ENCODE measurements at regions not wholly inside any gene's neighbourhood (a gene's known extent, or its start where the extent isn't known, plus 50 kb on each side); places are given as distances from the start of the nearest gene placed in this dataset.

- DNase-seq (ENCODE audit: insufficient read length, low spot score) (no peak), FAIRE-seq (no peak)
- TF ChIP-seq CTCF (IDR thresholded peaks at IDR 0.05; ENCODE audit: insufficient read depth, missing control alignments): no peak
These were observed 643.6 kb upstream of the SLITRK1 start for GRCh38 chr13:84525865-84526264.

GRCh38 chr13:84524586-84524985 is 642.3 kb upstream of the SLITRK1 start:
- no peak for TF ChIP-seq CTCF (IDR thresholded peaks at IDR 0.05; ENCODE audit: insufficient read depth, missing control alignments)
- no peak for DNase-seq (ENCODE audit: insufficient read length, low spot score)
- FAIRE-seq: no peak

GRCh38 chr13:84500016-84500415 is 617.7 kb upstream of the SLITRK1 start:
- DNase-seq (ENCODE audit: insufficient read length, low spot score) (no peak), FAIRE-seq (no peak)
- no peak for TF ChIP-seq CTCF (IDR thresholded peaks at IDR 0.05; ENCODE audit: insufficient read depth, missing control alignments)

- no peak for TF ChIP-seq CTCF (IDR thresholded peaks at IDR 0.05; ENCODE audit: insufficient read depth, missing control alignments)
- no peak for DNase-seq (ENCODE audit: insufficient read length, low spot score)
- FAIRE-seq: no peak
These were observed 615.3 kb upstream of the SLITRK1 start for GRCh38 chr13:84497613-84498012.

GRCh38 chr13:84491952-84492351 is 609.7 kb upstream of the SLITRK1 start:
- DNase-seq (ENCODE audit: insufficient read length, low spot score): no peak
- no peak for TF ChIP-seq CTCF (IDR thresholded peaks at IDR 0.05; ENCODE audit: insufficient read depth, missing control alignments)
- FAIRE-seq: no peak

GRCh38 chr13:84487752-84488151 is 605.5 kb upstream of the SLITRK1 start:
- DNase-seq (ENCODE audit: insufficient read length, low spot score) (no peak), FAIRE-seq (no peak)
- no peak for TF ChIP-seq CTCF (IDR thresholded peaks at IDR 0.05; ENCODE audit: insufficient read depth, missing control alignments)

GRCh38 chr13:84481958-84482357 is 599.7 kb upstream of the SLITRK1 start:
- DNase-seq (ENCODE audit: insufficient read length, low spot score): no peak

More at GRCh38 chr13:84481958-84482357, 599.7 kb upstream of the SLITRK1 start:
- no peak for TF ChIP-seq CTCF (IDR thresholded peaks at IDR 0.05; ENCODE audit: insufficient read depth, missing control alignments)
- FAIRE-seq: no peak
